GM18502 (cell line): ENCODE measurements at regions not wholly inside any gene's neighbourhood (a gene's known extent, or its start where the extent isn't known, plus 50 kb on each side); places are given as distances from the start of the nearest gene placed in this dataset.
"Not testable (repeated sequence)": the region's sequence is repeated elsewhere in the genome, so short reads cannot be mapped to it uniquely, and the experiment has no call there.

Experiments
- ATAC-seq: cut with Tn5 transposase; IDR thresholded peaks from one replicate; pipeline ENCODE4 v1.9.1; 2021; ENCODE audit warnings: mild to moderate bottlenecking; ENCODE audit not compliant: unreplicated experiment, poor library complexity

DNA sequence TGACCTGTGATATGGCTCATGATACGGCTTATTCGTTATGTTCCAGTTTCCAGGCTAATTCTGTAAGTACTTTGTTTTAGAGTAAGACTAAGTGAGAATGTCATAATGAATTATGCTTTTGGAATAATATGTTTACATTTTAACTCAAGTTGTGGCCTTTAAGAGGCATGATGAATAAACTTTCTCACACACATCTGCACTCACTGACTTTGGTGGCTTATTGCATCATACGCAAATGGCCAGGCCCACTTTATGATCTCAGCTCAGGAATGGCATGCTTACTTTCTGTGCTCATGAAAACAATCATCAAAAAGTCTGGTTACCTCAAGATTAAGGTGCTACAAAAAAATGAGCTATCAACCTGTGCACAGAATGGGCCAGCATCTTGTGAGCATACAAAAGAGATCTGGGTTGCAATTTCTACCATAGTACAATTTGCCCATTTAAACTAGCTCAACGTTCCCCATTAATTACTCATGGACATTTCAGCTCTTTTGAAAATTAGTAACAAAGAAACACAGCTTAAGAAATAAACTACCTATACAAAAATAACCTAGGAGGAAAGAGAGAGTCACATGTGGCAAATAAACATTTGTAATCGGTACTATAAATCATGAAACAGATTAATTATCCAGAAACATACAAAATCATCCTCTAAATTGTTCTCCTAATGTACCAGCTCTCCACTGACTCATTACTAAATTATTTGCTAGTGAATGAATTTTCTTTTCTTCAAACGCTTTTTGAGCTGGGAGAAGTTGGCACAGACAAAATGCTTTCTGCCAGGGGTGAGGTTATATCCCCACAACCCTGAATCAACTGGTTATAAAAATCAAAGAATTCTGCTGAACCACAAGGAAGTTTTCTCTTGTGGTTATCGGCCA, 439.0 kb upstream of the ADAMTS9 start:
- no peak for ATAC-seq

DNA sequence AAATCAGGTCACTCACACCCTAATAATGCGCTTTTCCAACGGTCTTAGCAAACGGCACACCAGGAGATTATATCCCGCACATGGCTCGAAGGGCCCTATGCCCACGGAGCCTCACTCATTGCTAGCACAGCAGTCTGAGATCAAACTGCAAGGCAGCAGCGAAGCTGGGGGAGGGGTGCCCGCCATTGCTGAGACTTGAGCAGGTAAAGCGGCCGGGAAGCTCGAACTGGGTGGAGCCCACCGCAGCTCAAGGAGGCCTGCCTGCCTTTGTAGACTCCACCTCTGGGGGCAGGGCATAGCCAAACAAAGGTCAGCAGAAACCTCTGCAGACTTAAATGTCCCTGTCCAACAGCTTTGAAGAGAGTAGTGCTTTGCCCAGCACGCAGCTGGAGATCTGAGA, 432.4 kb upstream of the ADAMTS9 start:
- not testable (repeated sequence) for ATAC-seq

DNA sequence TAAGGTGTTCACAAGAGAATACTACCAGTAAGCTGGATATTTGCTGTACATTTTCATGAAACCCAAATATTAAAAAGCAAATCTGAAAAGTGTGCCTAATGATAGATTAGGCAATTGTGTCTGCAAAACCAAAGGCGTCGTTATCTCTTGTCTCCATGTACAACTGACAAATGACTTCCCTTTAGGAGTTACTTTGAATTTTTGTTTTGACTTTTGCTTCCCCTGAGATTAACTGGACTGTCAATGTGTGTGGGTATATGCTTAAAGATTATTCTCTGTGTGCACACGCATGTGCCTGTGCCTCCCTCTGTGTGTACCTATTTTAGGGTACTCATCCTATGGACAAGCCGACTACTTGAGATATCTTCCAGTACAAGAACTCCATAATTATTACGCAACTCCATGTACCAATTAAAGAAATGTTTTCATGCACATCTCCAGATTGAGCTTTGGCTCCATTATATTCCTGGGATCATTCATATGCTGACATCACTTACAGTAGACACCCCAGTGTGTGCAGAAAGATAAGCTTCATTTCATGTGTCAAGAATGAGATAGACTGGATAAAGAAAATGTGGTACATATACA, 431.2 kb upstream of the ADAMTS9 start:
- ATAC-seq = no peak

DNA sequence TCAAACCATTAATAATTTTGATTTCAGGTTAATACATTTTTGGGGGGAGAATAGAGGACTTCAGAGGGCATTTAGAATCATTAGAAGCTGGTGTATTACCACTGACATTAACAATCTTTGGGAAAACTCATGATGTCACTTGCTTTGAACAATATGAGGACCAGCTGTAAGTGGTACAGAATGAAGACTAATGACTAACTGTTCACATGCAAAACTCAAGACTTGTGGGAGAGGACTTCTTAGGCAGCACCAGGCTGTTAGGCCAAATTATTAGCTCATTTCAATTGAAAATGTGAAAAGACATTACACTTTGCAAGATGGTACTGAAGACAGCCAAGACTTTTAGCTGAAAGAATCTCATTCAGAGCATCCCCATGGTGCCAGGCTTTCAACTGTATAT, 426.2 kb upstream of the ADAMTS9 start:
- ATAC-seq = no peak

DNA sequence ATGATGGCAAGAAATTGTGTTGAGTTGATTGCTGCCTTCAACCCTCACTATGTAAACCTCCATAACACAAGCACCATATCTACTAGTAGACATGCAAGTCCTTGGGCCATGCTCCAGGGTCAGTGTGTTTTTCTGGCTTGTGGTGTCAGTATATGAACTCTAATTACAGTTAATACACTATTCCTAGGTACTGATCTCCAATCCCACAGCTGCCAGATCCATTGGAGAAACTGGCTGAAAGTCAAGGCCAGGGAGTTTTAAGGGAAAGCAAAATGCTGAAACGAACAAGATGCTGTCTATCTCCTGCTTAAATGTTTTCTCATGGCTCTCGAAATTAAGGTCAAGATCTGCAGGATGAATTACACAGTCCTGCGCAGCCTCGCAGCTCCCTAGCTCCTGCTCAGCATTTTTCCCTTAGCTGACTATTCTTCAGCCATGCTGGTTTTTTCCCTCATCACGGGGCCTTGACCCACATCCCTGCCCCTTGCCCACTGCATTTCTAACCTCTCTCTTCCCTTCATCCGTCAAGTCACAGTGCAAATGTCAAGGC, 425.0 kb upstream of the ADAMTS9 start:
- ATAC-seq = no peak

DNA sequence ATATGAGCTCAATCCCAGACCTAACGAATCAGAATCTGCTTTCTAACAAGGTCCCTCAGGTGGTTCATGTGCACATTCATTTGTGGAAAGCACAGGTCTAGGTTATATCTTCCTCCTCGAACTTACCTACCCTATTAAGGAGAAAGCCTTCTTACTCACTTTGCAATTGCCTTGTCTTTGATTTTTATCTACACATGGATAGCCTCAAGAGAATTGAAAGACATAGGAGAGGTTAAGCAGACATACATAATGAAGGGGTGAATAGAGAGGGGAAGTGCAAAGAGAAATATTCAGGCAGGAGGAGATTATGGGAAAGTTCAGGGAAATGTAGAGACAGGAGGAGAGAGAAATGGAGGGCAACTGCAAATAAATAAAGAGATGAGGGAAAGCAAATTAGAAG, 422.9 kb upstream of the ADAMTS9 start:
- no peak for ATAC-seq

DNA sequence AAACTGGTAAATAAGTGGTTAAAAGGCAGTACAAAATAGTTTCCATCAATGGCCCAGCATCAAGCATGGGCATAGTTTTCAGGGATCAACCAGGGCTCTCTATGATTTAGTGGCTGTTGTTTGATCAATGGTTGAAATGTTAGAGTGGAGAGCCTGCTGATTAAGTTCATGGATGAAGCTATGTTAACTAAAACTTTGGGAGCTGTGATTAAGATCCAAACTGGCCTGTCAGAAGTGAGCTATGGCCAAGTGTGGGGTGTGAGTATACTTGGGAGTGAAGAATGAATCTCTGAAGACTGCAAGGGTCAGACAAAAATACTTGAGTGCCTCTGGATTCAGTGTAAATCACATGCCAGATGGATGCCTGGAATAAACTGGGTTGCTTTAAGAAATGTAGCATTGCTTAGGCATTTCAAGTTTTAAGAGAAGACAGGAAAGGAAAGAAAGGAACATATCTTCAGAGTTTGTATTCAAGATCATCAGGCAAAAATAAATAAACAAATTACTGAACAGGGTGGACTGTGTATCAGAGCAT, 422.2 kb upstream of the ADAMTS9 start:
- no peak for ATAC-seq

DNA sequence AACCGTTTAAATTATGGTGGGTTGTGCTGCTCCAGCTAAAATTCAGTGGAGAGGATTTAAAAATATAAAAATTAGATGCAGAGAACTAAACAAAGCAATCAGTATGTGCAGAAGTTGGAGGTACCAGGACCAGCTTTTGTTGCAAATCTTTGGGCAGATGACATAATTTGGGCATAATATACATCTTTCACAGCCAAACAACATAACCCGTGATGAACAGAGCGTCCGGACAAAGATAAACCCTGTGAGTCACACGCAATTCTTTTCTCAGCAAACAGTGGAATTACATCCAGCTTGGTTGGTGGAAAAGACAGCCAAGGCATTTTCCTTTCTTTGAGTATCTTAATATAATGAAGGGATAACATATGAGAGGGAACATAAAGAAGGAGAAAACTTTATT, 419.4 kb upstream of the ADAMTS9 start:
- ATAC-seq = no peak

DNA sequence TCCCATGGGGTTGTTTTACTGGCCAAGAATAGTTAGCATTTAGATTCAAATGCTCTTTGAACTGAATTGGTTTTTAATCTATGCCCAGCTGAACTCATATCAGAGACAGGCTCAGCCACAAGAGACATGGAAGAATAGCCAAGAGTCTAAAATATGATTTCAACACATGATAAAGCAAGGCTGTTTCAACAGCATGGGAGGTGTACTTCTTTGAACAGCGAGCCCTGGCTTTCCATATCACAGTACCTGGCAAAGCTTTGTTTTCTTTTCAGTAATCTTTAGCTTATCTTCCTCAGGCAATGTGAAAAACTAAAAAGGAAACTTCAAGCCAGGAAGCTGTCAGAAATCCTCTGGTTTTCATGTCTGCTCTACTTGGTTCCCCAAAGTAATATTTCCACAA, 413.6 kb upstream of the ADAMTS9 start:
- no peak for ATAC-seq

DNA sequence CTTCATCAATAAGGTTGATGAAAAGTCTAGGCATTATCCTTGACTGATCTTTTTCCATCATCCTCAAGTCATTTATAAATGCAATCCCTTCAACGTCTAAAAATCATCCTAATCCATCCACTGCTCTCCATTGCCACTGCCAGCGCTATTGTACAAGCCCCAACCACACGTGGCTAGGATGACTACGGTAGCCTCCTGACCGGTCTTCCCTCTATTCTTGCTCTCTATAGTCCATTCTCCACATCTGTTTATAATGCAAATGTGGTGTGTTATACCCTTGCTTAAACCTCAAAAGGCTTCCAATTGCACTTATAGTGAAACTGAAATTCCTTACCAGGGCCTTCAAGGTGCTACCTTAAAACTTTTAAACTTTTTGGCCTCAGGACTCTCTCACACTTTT, 410.6 kb upstream of the ADAMTS9 start:
- no peak for ATAC-seq

DNA sequence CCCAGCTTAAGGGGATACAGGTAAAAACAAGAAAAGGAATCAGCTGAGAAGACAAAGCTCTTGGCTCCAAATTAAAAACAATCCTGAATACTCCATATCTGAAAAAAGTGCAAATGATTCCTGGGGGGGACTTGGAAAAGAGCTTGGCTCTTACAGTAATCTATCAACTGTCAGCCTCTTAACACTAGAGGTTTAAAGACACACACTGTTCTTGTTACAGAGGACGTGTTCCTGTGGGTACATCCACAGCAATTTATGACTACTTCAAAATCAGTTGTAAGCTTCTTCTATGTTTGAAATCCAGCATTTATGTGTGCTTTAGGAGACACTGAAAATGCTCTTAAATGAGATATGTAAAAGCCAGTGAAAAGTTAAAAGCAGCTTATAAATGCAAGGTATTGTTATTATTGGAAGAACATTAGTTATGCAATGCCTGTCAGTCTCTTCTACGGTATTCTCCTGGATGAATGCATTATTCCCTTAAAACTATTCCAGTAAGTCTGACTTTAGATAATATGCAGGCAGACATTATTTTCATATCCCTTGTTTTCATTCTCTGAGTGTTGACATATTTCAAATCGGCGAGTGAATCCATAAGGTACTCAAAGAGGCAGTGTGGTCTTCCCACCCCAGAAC, 408.4 kb upstream of the ADAMTS9 start:
- ATAC-seq = no peak

DNA sequence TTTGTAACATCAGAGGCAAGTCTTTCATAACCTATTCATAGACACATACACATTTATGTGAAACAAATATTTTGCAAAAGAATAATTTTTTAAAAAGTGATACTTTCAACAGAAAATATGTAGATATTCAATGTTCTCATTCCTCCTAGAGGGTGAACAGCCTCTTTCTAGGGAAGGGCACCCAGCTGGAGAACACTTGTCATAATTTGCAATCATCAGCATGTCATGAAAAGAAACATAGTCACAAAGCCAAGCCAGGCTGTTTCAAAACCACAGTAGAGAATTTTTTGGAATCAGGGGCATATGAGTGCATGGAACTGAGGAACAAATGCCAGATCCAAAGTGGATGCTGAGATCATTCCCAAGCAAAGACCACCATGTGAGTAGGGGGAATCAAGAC, 406.9 kb upstream of the ADAMTS9 start:
- no peak for ATAC-seq

DNA sequence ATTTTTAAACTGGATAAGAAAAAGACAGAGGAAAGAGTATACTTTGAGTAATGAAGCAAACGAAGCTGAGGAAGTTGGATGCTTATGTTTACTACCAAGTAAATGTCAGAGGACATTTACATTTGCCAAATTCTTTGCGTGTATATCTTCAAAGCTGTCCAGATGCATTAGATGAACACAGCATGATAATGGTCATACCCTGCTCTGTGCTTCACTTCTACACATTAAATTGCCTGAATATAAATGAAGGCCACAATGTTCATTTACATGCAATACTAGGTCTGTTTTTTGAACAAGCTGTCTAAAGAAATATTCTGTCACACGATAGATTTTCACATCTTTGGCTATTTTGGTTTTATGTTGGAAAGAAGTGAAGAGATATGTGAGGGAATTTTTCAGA, 405.8 kb upstream of the ADAMTS9 start:
- ATAC-seq = no peak

DNA sequence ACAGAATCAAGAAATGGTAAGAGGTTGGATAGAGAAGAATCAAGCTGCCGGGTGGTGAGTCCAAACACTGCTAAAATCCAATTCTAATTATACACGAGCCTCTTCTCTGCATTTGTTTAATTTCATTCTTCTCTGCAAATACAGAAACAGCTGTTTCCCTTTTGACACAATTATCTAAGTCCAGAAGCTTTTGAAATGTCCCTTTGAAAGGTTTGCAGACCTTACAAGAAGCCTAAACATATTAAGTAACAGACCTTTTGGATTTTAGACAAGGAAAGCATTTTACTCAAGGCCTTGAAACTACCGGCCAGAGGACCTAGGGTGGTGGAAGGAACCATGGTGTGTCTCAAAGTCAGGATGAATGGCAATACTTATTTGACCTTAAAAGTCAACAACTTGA, 403.8 kb upstream of the ADAMTS9 start:
- no peak for ATAC-seq

DNA sequence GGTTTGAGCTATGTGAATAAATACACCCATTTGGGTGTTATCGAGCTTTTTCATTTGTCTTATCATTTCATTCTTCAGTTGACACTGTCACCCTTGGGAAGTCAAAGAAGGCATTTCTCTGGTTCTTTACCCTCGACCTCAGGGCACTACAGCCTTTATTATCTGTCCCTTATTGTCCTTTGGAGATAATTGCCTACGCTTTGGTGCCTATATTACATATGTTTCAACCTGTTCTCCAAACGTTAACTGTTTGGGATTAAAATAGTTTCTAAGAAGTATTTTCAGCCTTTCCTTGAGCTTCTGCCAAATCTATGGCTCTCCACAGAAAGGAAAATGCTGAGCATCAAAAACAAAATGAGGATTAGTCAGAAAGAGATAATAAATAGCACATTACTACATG, 395.4 kb upstream of the ADAMTS9 start:
- no peak for ATAC-seq

DNA sequence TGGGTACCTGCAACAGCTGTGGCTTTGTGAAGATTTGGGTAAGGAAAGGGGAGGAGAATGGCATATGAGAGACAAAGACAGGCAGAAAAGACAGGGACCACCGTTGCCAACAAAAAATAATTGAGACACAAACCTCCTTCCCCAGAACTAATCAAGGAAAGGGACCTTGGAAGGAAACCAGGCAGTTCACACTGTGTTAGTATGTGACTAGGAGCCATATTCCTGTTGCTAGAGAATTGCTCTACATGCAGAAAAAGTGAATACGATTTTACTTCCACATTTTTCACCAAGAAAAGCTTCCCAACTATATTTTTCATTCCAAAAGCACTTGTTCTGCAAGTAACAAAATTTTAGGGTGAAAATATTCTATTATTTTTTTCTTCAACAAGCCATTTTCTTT, 393.7 kb upstream of the ADAMTS9 start:
- ATAC-seq = no peak

DNA sequence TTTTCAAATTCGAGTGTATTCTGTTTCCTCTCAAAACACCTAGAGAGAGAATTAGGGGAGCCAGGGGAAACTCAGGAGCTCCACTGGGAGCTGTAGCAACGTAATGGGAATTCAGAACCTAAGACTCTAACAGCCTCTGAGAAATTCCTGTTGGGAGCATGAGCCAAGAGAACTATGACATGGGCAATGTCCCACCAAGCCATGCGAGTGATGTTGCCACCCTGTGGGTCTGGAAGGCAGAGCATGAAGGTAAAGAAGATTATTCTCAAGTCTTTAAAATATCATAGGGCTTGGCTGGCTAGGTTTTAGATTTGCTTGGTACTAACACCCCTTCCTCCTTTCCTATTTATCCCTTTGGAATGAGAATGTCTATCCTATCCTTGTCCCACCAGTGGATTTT, 392.6 kb upstream of the ADAMTS9 start:
- no peak for ATAC-seq

DNA sequence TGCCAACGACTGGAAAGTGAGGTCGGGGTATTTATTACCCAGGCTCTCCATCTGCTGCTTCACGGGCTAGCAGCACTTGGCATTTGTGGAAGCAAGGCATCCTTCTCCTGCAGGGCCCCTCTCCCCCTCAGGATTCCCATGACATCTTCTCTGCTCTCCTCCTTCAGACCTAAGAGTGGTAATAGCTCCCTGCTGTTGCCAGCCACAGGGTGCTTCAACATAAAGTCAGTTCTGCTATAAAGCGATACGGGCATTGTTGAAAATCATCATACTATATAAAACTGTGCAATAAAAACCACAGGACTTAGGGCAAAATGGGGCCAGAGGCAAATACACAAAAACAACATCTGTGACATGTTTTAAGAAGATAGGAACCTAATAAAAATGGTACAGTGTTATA, 391.8 kb upstream of the ADAMTS9 start:
- no peak for ATAC-seq

DNA sequence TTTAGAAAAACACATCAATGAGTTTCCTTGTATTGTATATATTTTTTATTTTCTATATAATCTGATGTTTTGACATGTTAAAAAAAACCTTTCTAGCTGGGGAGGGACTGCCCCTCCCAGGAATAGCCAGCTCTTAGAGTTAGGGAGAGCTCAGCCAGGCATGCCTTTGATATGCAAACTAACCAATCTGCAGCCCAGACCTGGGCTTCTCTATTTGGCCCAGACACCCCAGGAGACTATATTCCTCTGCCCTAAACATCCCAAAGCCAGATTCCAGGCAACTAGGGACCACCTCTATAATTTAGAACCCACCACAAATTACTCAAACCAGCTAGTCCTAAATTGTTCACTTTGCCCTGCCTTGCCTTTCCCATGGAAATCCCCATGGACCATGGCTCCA, 390.9 kb upstream of the ADAMTS9 start:
- no peak for ATAC-seq

DNA sequence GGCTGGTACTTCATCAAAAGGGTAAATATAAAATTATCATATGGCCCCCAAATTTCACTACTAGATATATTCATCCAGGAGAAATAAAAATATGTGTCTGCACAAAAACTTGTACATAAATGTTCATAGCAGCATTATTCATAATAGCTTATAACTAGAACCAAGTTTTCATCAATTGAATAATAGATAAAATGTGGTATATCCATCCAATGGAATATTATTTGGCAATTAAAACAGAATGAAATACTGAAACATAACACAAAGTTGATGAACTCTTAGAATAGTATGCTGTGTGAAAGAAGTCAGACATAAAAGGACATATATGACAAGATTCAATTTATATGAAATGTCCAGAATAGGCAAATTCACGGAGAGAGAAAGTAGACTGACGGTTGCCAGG, 389.3 kb upstream of the ADAMTS9 start:
- ATAC-seq = no peak

DNA sequence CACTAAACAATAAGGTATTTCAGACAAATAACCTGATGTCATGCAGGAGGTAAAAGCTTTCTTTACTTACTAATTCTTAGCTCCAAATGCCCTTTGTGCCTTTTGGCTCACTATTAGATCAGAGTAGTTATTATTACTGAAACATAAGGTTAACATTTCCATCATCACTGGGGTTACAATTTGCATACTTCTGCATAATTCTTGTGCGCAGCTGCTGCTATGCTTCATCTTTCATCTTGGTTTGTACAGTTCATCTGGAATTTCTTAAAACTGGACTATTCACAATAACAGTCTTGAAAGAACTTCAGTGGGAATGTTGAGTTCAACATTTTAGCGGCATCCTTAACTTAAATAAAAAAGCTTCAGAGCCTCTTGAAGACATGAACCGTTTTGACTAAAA, 383.2 kb upstream of the ADAMTS9 start:
- ATAC-seq = no peak
